ENCODE measurements at regions not wholly inside any gene's neighbourhood (a gene's known extent, or its start where the extent isn't known, plus 50 kb on each side); places are given as distances from the start of the nearest gene placed in this dataset.

DNA sequence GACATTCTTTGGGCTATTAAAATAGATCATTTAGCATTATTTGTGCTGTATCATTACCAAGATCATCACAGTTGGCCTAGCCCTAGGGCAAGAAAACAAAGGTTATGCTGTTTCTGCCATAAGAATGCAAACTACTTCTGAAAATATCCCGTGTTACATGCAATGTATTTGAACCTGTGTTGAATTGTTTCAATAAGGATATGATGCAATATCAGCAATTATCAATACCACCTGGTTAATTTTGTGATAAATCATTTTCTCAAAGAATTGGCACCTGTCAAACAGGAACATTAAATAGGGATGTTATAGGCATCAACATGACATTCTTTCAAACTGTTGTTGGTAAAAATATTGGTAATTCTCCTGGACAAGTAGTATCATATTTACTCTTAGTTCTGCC lies 2002.0 kb upstream of the CDH9 start:
- TF ChIP-seq TAF1 (IDR thresholded peaks at IDR 0.05; ENCODE audit: low read depth), result no peak
- no peak for TF ChIP-seq CREB1 (IDR thresholded peaks at IDR 0.05; ENCODE audit: low read depth)
- no peak for TF ChIP-seq YY1 (IDR thresholded peaks at IDR 0.05; ENCODE audit: low read depth)
- no peak for TF ChIP-seq TCF12 (IDR thresholded peaks at IDR 0.05; ENCODE audit: low read depth)
- TF ChIP-seq, protein P1, sequence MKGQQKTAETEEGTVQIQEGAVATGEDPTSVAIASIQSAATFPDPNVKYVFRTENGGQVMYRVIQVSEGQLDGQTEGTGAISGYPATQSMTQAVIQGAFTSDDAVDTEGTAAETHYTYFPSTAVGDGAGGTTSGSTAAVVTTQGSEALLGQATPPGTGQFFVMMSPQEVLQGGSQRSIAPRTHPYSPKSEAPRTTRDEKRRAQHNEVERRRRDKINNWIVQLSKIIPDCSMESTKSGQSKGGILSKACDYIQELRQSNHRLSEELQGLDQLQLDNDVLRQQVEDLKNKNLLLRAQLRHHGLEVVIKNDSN (IDR thresholded peaks at IDR 0.05), result no peak
- no peak for TF ChIP-seq CEBPB (IDR thresholded peaks at IDR 0.05)
- TF ChIP-seq EP300 (IDR thresholded peaks at IDR 0.05; ENCODE audit: borderline replicate concordance), result no peak
- TF ChIP-seq, protein P2, sequence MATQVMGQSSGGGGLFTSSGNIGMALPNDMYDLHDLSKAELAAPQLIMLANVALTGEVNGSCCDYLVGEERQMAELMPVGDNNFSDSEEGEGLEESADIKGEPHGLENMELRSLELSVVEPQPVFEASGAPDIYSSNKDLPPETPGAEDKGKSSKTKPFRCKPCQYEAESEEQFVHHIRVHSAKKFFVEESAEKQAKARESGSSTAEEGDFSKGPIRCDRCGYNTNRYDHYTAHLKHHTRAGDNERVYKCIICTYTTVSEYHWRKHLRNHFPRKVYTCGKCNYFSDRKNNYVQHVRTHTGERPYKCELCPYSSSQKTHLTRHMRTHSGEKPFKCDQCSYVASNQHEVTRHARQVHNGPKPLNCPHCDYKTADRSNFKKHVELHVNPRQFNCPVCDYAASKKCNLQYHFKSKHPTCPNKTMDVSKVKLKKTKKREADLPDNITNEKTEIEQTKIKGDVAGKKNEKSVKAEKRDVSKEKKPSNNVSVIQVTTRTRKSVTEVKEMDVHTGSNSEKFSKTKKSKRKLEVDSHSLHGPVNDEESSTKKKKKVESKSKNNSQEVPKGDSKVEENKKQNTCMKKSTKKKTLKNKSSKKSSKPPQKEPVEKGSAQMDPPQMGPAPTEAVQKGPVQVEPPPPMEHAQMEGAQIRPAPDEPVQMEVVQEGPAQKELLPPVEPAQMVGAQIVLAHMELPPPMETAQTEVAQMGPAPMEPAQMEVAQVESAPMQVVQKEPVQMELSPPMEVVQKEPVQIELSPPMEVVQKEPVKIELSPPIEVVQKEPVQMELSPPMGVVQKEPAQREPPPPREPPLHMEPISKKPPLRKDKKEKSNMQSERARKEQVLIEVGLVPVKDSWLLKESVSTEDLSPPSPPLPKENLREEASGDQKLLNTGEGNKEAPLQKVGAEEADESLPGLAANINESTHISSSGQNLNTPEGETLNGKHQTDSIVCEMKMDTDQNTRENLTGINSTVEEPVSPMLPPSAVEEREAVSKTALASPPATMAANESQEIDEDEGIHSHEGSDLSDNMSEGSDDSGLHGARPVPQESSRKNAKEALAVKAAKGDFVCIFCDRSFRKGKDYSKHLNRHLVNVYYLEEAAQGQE (IDR thresholded peaks at IDR 0.05; ENCODE audit: low read depth), result no peak
- no peak for TF ChIP-seq ZBTB7A (IDR thresholded peaks at IDR 0.05; ENCODE audit: low read depth)
- TF ChIP-seq RAD21 (IDR thresholded peaks at IDR 0.05; ENCODE audit: low read depth), result no peak
- no peak for TF ChIP-seq FOXM1 (IDR thresholded peaks at IDR 0.05; ENCODE audit: borderline replicate concordance, low read depth)
- TF ChIP-seq EGR1 (IDR thresholded peaks at IDR 0.05), result no peak
- TF ChIP-seq TEAD4 (IDR thresholded peaks at IDR 0.05), result no peak
- TF ChIP-seq, protein P3, sequence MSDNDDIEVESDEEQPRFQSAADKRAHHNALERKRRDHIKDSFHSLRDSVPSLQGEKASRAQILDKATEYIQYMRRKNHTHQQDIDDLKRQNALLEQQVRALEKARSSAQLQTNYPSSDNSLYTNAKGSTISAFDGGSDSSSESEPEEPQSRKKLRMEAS (IDR thresholded peaks at IDR 0.05), result no peak

All from Ishikawa (cell line).